HG02759 (cell line): ENCODE measurements at regions not wholly inside any gene's neighbourhood (a gene's known extent, or its start where the extent isn't known, plus 50 kb on each side); places are given as distances from the start of the nearest gene placed in this dataset.
"Not testable (repeated sequence)": the region's sequence is repeated elsewhere in the genome, so short reads cannot be mapped to it uniquely, and the experiment has no call there.

Experiments used
- ATAC-seq: cut with Tn5 transposase; IDR thresholded peaks from one replicate; pipeline ENCODE4 v1.9.1; 2021; ENCODE audit warnings: mild to moderate bottlenecking, moderate library complexity; ENCODE audit not compliant: unreplicated experiment

DNA sequence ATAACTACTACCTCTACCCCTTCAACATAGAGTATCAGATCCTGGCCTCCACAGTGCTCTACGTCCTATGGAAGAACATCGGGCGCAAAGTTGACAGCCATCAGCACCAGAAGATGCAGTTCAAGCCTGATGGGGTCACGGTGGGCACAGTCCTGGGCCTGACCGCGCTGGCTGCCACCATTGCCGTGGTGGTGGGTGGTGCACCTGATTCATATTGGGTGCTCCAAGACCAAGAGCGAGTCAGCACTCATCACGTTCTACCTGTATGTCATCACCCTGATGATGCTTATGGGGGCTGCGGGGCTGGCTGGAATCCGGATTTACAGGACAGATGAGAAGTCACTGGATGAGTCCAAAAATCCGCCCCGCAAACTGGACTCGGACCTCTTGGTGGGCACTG is 846.4 kb downstream of the RPIA start:
- ATAC-seq = not testable (repeated sequence)

DNA sequence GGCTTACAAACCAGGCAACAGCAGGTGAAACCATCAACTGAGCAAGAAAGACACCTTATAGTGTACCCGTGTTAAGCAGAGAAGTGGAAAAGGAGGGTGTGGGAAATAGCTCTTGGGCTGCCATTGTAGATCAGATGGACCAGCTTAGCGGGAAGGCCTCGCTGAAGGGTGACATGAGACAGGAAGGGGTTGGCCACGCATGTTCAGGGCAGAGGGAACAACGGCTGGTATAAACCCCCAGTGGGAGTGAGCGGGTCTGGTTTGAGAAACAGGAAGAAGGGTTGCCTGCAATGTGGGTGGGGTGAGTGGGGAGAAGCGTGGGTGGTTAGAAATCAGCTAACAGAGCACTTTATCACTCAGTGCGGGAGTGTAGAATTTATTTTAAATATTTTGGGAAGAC is 852.6 kb downstream of the RPIA start:
- not testable (repeated sequence) for ATAC-seq

DNA sequence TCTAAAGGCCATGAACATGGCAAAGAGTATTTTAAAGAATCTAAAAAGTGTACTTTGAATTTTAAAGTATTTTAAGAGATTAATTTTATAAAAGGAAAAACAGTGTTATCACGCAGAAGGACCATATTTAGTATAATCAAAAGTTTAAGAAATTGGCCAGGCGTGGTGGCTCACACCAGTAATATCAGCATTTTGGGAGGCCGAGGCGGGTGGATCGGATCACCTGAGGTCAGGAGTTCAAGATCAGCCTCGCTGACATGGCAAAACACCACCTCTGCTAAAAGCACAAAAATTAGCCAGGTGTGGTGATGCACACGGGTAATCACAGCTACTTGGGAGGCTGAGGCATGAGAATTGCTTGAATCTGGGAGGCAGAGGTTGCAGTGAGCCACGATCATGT is 887.7 kb downstream of the RPIA start:
- ATAC-seq = not testable (repeated sequence)

DNA sequence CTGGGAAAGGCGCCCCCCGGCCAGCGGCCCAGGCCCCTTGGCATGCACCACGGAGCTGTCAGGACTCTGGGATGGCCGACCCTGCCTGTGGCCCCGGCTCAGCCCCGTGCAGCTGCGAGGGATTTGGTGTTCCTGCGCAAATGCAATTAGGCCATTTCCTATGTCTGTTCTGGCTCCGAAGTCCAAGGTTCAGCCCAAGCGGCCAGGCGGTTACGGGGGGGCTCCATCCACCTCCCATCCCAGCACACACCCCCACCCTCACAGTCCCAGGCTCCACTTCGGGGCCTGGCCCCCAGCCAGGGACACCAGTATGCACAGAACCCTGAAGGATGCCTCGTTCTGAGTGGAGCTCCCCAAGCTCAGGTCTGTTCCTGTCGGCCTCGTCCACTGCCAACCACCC is 891.3 kb downstream of the RPIA start:
- ATAC-seq = not testable (repeated sequence)

DNA sequence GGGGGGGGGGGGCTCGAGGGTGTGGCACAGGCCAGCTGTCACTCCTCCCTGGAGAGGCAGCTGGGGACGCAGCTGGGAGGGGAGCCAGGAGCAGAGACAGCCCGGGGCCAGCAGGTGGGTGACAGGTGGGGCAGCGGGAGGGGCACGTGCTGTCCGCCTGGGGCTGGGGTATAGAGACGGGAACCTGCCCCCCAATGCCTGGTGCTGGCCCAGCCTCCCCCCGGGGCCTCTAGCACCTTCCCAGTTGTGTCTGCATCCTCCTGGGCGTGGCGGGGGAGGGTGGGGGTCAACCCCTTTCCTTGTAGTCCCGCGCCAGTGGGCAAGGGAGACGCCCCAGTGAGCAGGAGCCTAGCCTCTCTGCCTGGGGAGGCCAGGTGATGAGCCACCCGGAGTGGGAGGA is 892.6 kb downstream of the RPIA start:
- ATAC-seq = not testable (repeated sequence)

DNA sequence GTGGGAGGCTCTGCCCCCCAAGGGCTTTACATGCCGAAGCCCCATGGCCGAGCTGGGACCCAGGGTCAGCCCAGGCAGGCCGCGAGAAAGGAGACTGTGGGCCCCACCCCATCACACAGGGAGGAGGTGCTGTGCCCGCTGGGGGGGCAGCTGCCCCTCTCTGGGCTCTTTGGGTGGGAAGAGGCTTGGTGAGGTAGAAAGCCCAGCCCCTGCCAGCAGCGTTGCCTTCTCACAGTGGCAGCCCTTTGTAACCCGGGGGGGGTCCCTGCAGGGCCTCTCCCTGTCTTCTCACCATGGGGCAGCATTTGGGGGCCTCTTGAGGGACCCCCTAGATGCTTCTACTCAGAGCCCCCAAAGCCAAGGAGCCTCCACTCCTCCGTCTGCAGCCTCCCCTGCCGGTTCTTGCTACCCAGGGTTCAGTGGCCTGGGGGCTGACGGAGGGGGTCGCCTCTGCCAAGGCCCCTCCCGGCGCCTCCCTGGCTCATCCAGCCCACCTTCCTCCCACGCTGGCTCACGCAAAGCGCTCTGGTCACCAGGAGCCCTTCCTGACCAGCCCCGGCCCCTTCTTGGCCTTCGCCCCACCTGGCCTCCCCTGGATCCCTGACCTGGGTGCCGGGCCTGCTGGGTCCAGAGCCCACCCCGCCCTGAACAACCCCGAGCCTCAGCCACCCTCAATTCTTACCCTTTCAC is 893.5 kb downstream of the RPIA start:
- ATAC-seq = not testable (repeated sequence)

DNA sequence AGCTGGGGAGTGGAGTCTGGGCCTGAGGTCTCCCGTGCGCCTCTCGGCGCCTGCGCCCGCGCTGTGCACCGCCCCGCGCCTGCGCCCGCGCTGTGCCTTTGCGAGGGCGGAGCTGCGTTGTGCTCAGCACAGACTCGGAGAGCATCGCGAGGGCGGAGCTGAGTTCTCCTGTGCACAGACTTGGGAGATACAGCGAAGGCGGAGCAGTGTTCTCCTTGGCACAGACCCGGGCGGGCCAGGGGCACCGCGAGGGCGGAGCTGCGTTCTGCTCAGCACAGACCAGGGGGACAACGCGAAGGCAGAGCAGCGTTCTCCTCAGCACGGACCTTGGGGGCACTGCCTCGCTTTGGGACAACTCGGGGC is 894.1 kb downstream of the RPIA start:
- ATAC-seq = peak; percentile 100

DNA sequence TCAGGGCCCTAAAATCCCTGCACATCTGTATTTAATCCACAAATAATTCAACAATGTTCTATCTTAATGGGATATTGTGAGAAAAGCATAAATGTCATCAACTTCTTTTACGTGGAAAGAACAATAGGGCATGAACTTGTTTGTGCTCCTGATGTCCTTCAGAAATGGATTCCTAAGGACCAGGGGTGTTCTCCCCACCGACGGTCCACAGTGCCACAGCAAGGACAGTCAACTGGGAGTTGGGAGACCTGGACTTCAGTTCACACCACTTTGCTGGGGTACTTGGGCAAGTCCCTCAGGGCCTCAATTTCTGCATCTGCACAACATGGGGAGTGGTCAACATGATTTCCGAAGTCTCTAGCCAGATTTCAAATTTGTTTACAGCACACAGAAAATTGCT is 908.4 kb downstream of the RPIA start:
- ATAC-seq = not testable (repeated sequence)

DNA sequence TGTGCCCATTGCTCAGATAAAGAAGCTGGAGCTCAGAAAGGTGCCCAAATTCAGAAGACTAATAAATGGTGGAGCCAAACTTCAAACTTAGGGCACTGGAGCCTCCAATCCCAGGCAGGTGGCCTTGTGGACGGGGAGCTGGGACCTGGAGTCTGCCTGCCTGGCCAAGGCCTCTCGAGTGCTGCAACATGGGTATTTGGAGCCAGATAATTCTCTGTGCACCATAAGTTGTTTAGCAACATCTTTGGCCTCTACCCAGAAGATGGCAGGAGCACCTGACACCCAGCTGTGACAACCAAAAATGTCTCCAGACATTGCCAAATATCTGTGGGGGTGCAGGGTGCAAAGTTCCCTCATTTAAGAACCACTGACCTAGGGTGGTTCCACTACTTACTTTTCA is 915.0 kb downstream of the RPIA start:
- not testable (repeated sequence) for ATAC-seq

DNA sequence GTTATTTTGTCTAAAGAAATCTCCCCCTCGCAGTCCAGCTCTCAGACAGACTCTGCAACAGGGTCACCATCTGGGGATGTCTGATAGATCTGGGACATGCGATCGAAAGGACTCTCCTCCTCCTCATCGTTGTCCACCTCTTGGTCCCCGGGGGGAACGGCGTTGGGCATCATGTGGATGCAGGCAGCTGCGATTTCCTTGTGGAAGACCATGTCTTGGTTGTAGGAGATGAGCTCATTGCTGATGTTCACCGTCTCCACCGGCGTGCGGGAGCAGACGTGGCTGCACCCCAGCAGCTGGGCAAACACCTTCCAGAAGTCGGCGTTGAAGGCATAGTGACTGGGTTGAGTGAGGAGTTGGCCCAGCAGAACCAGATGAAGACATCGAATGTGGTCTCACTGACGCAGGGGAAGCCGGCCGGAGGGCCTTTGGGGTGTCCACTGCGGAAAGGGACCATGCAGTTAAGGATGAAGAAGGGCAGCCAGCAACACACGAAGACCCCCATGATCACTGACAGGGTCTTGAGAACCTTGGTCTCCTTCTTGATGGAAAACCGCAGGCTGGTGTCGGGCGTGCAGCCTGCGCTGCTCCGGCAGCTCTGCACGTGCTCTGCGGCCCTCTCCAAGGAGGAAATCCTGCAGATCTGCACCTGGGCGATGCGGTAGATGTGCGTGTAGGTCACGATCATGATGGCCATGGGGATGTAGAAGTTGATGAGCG is 918.9 kb downstream of the RPIA start:
- not testable (repeated sequence) for ATAC-seq

DNA sequence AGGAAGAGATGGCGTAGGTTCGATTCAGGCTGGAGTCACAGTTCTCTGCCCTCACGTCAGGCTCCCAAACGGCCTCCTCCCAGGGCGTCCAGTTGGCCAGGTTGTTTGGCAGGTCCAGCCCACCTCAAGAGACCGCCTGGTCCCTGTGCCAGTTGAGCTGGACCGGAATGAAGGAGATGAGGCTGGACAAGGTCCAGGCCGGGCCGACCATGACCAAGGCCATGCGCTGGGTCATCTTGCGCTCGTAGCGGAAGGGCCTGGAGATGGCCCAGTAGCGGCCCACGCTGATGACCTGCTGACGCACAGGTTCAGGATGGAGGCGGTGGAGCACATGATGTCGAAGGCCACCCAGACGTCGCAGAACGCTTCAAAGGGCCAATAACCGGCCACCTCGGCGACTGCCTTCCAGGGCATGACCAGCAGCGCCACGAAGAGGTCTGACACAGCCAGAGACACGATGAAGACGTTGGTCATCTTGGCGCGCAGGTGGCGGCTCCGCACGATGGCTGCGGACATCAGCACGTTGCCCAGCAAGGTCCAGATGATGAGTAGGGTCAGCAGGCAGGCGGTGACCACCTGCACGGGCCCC is 919.5 kb downstream of the RPIA start:
- not testable (repeated sequence) for ATAC-seq

DNA sequence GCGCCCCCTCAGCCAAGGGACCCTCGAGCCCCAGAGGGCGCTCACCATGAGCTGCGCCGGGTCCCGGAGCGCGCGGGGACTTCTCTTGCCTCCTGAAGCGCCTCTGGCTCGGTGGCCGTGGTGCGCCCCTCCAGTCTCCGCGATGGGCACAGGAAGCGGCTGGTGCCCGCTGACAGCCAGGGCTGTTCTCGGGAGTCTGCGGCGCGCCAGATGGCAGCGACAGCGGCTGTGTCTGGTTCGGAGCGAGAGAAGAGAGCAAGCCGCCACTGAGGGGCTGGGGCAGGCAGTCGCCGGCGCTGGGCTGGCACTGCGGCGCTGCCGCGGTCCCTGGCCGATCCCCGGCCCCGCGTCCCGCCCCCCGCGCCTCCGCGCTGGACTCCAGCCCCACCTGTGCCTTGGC is 920.2 kb downstream of the RPIA start:
- ATAC-seq = not testable (repeated sequence)

DNA sequence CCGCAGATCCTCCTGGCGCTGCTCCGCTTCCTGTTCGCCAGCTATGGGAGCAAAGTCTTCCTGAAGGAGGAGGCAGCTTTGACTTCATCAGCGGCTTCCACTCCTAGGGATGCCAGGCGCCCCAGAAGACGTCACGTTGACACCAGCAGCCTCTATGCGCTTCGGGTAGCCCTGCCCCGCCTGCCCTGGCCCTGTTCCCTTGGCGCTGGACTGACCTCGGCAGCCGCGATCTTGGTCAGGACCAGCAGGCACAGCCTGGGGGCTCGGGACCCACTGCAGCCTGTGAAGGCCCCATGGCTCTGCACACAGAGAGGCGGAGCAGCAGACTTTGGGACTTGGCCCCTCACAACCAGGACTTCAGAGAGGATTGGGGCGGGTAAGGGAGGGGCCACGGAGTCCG is 957.8 kb downstream of the RPIA start:
- ATAC-seq = not testable (repeated sequence)

DNA sequence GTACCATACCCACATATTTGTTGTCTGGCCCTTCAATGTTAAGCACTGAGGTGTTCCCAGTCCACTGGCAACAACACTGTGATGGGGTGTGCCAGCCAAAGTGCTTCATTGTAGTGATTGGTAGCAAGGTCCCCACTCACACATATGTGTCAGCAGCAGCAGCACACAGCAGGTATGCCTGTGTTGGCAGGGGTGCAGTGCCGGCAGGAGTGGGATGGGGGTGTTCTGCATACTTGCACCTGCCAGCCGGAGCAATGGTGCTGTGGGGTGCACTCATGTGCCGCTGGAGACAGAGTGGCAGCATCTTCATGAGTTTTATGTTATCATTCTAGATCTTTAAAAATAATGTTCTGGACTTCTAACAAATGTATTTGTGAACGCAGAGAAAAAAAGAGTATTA is 987.8 kb downstream of the RPIA start:
- ATAC-seq = not testable (repeated sequence)
